Psoas muscle (tissue), 7 donors: ENCODE measurements at regions not wholly inside any gene's neighbourhood (a gene's known extent, or its start where the extent isn't known, plus 50 kb on each side); places are given as distances from the start of the nearest gene placed in this dataset.

ENCODE experiments used
- ATAC-seq, 4 donors: fragments of 200-7000 bp; cut with Tn5 transposase; one replicate each; pipeline ENCODE4 v1.9.1; 2020; ENCODE audit warnings: moderate library complexity in 3 of 4, mild to moderate bottlenecking in 2 of 4
- DNase-seq, 2 donors: peaks; one replicate each; pipeline ENCODE4 v3.0.0-alpha.2; 2020
- H3K27ac ChIP-seq: fragments of 200-600 bp; one replicate; pipeline ENCODE4 v1.8.0; 2022
- H3K27me3 ChIP-seq, 3 donors: fragments of 200-600 bp in 1 of 3; one replicate each; pipeline versions ENCODE4 v1.6.1 to v1.8.0; 2013 to 2022; ENCODE audit warnings: low read length in 2 of 3, mild to moderate bottlenecking in 2 of 3, moderate library complexity in 1 of 3; ENCODE audit not compliant: insufficient read depth in 3 of 3
- H3K36me3 ChIP-seq, 2 donors: fragments of 200-600 bp in 1 of 2; one replicate each; pipeline versions ENCODE4 v1.6.1 to v1.8.0; 2013 to 2022; ENCODE audit warnings: low read depth in 1 of 2, mild to moderate bottlenecking in 1 of 2, moderate library complexity in 1 of 2; ENCODE audit not compliant: insufficient read depth in 1 of 2
- H3K4me1 ChIP-seq: fragments of 200-600 bp; one replicate; pipeline ENCODE4 v1.8.0; 2022
- H3K4me3 ChIP-seq: fragments of 200-600 bp; one replicate; pipeline ENCODE4 v1.8.0; 2022; ENCODE audit warnings: mild to moderate bottlenecking
- H3K9me3 ChIP-seq: fragments of 200-600 bp; one replicate; pipeline ENCODE4 v1.8.0; 2022
- CTCF ChIP-seq: fragments of 200-600 bp; IDR thresholded peaks from one replicate; pipeline ENCODE4 v1.8.0; 2022; ENCODE audit warnings: antibody characterized with exemption
- WGBS, 3 donors: extraction: QIAGEN DNeasy Blood & Tissue Kit; methylation state at CpG; one replicate each; pipeline versions ENCODE4 v1.1.6 to v1.1.7; 2013; 5-methylcytosine and 5-hydroxymethylcytosine counted together
- intact Hi-C, 2 donors: fragments of 100-400 bp; cut with DNase I; formaldehyde crosslinking; loops; one replicate each; pipeline versions ENCODE4 v1.11.0 to v1.14.2; 2022
- donor health status: healthy with polysubstance abuse.
- donor health status: DM: no; HTN: no; CAD: no; lungs with moderate emphysema.
- donor health status: Bipolar disorder and iron deficiency.
- donor health status: healthy.
- donor health status: DM: yes; HTN: yes; CAD: no.
- donor health status: DM: no; HTN: no; CAD: no.
- donor health status: DM: yes; HTN: yes; CAD: no.

GRCh38 chr2:155830817-155831579 is 501.5 kb downstream of the NR4A2 start:
- H3K36me3 ChIP-seq = no peaks in the 10 kb centered on the region
- H3K27me3 ChIP-seq = no peaks in the 10 kb centered on the region
- no peak for DNase-seq
- no peak overlapping the region for H3K4me3 ChIP-seq
- no peaks in the 10 kb centered on the region for H3K4me1 ChIP-seq
- H3K9me3 ChIP-seq = no peaks in the 10 kb centered on the region
- H3K27ac ChIP-seq = no peak overlapping the region
- ATAC-seq = no peak
- intact Hi-C loops = no loop called here
- WGBS, 3 donors = 48 to 53% (median 51%) methylated on average over 4 of the region's 4 CpGs
- TF ChIP-seq CTCF = no peak

DNA sequence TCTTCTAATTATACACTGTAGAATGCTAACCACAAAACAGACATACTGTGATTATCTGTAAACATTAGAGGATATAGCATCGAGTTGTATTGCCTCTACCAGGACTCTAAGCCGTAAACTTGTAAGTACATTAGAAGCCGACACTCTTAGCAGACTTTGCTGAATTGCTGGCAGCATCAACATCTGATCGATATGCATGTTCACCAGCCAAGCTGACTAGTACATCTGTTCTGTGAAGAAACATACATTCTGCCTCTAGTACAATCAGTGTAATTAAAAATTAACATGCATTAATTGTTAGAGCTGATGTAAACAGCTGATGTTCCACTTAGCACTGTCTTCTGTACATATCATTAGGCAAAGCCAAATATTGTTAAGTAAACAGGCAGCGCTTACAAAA is 502.2 kb downstream of the NR4A2 start:
- no peaks in the 10 kb centered on the region for H3K4me1 ChIP-seq
- ATAC-seq (no peak), DNase-seq (no peak)
- H3K27ac ChIP-seq = no peak overlapping the region
- no peaks in the 10 kb centered on the region for H3K36me3 ChIP-seq
- H3K9me3 ChIP-seq = no peaks in the 10 kb centered on the region
- 77 to 82% (median 78%) methylated on average over 5 of the region's 5 CpGs for WGBS, 3 donors
- no peak overlapping the region for H3K4me3 ChIP-seq
- H3K27me3 ChIP-seq = no peaks in the 10 kb centered on the region
- TF ChIP-seq CTCF = no peak
- intact Hi-C loops = no loop called here

DNA sequence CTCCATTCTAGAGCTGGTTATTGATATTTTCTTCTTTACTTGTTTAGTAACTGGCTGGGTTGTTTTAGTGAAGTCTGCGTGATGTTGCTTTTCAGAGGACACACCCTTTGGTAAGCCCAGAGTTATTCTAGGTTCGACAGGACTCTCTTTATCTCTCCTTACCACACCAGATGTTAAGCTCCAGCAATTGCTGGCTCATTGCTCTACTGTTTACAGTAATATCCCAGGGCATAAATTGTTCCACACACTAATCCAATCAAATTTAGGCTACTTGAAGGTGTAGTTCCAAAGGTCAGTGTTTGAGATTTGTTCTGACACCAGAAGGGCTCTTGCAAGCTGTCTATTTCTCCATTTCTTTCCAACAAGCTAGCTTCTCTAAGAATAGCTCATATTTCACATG is 506.6 kb downstream of the NR4A2 start:
- Histone ChIP-seq H3K4me1 (no peaks in the 10 kb centered on the region), H3K27ac (no peak overlapping the region), H3K9me3 (no peaks in the 10 kb centered on the region), H3K36me3 (no peaks in the 10 kb centered on the region), H3K4me3 (no peak overlapping the region), H3K27me3 (no peaks in the 10 kb centered on the region)
- no peak for DNase-seq
- no peak for TF ChIP-seq CTCF
- intact Hi-C loops = no loop called here
- 61 to 67% (median 65%) methylated on average over 2 of the region's 2 CpGs for WGBS, 3 donors
- ATAC-seq = no peak

GRCh38 chr2:155815851-155816250 is 516.7 kb downstream of the NR4A2 start:
- ATAC-seq (no peak), DNase-seq (no peak)
- Histone ChIP-seq H3K9me3 (no peaks in the 10 kb centered on the region), H3K36me3 (no peaks in the 10 kb centered on the region), H3K27ac (no peak overlapping the region), H3K4me1 (no peaks in the 10 kb centered on the region), H3K27me3 (peaks cover 0 to 2% (median 0%) of the 10 kb centered on the region in 3 donors), H3K4me3 (no peak overlapping the region)
- no peak for TF ChIP-seq CTCF
- intact Hi-C loops = no loop called here

DNA sequence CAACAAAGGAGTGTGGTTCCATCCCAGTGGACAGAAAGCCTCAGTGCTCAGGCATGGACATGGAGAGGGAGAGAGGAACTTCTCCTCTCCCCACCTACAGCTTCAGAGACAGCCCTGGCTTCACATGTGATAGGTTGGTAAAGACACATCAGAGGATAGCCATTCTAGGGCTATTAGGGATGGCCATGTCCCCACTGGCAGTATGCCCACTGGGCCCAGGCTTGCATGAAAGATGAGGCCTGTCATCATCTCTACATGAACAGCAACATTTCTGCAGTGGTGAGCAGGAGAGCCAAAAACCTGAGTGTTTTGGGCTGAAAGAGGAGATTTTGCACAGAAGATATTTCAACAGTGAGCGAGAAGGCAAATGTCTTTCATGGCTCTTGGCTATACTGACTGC is 517.2 kb downstream of the NR4A2 start:
- 89 to 96% (median 94%) methylated on average over 1 of the region's 1 CpG for WGBS, 3 donors
- no peak overlapping the region for H3K4me3 ChIP-seq
- ATAC-seq = no peak

More for the DNA sequence above, 517.2 kb downstream of the NR4A2 start:
- H3K27me3 ChIP-seq = peaks cover 0 to 2% (median 0%) of the 10 kb centered on the region in 3 donors
- TF ChIP-seq CTCF = no peak
- H3K27ac ChIP-seq = no peak overlapping the region
- intact Hi-C loops = no loop called here
- H3K4me1 ChIP-seq = no peaks in the 10 kb centered on the region
- H3K9me3 ChIP-seq = no peaks in the 10 kb centered on the region
- no peaks in the 10 kb centered on the region for H3K36me3 ChIP-seq
- DNase-seq = no peak
